Ovary (tissue), 3 donors: ENCODE measurements at regions not wholly inside any gene's neighbourhood (a gene's known extent, or its start where the extent isn't known, plus 50 kb on each side); places are given as distances from the start of the nearest gene placed in this dataset.

Experiments
- CTCF ChIP-seq, 3 donors: fragments of 450-650 bp in 2 of 3; fragments of 200-600 bp in 1 of 3; IDR thresholded peaks; one replicate each; pipeline versions ENCODE4 v1.5.1 to v1.8.0; 2016 to 2022; ENCODE audit warnings: antibody characterized with exemption in 3 of 3, mild to moderate bottlenecking in 1 of 3
- EP300 ChIP-seq: sonication (generic); formaldehyde crosslinking; IDR thresholded peaks from one replicate; pipeline ENCODE4 v1.6.1; 2017; ENCODE audit warnings: antibody characterized with exemption
- donor health status: DM: no; HTN: no; CAD: no.

- TF ChIP-seq CTCF (IDR thresholded peaks at IDR 0.05) (no peak), EP300 (no peak)
These were observed 114.6 kb upstream of the TCF21 start for GRCh38 chr6:133774356-133774755.
